ENCODE measurements at regions not wholly inside any gene's neighbourhood (a gene's known extent, or its start where the extent isn't known, plus 50 kb on each side); places are given as distances from the start of the nearest gene placed in this dataset.

DNA sequence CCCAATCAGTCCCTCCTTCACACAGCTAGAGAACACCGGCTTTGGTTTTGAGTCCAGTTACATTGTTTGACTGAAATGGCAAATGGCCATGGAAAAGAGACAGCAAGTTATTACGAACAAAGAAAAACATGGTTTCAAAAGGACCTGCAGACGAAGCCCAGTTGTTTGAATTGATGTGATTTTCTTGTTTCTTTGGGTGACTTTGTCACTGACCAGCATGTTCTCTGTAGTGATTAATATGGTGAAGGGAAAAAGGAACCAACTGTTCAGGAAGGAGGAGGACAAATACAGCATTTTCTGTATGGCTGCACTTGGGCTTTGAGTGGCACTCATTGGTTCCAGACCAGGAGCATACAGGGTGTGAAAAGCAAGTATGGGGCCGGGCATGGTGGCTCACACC, 217.4 kb upstream of the TPM1 start:
- DNase-seq (ENCODE audit: low read depth in 4 of 6, low spot score in 6 of 6), result peak in 1 of 6 donors; percentile 21
- H3K9me3 ChIP-seq (ENCODE audit: control insufficient read depth, insufficient read depth, low read length), result no peaks in the 10 kb centered on the region
- no peak overlapping the region for H3K27ac ChIP-seq (ENCODE audit: low read depth, low read length)
- no peaks in the 10 kb centered on the region for H3K27me3 ChIP-seq (ENCODE audit: control insufficient read depth, insufficient read depth, low read length)
- H3K4me1 ChIP-seq (ENCODE audit: control insufficient read depth, insufficient read depth, low read length), result no peaks in the 10 kb centered on the region
- 56% methylated on average over 3 of the region's 4 CpGs for WGBS (ENCODE audit: insufficient coverage)
- no peak overlapping the region for H3K4me3 ChIP-seq (ENCODE audit: low read depth, low read length)
- H3K36me3 ChIP-seq (ENCODE audit: control insufficient read depth, insufficient read depth, low read length), result peaks cover 5% of the 10 kb centered on the region

DNA sequence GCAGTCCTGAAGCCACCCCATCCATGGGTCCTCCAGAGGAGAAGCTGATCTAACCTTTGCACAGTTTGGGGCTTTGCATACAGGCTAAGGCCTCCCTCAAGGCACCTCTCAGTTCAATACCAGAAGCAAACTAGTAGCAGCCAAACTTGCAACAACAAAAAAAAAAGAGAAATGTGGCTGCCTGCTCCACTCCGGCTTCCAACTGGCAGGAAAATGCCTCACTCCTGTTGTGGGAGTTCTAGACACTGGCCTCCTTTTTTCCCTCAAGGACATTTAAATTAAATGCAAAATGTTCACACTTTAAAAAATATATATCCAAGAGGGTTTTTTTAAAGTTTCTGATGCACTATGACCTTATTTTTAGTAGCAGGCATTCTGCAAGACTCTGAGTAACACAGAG, 216.0 kb upstream of the TPM1 start:
- Histone ChIP-seq H3K27me3 (ENCODE audit: control insufficient read depth, insufficient read depth, low read length) (no peaks in the 10 kb centered on the region), H3K4me1 (ENCODE audit: control insufficient read depth, insufficient read depth, low read length) (no peaks in the 10 kb centered on the region), H3K9me3 (ENCODE audit: control insufficient read depth, insufficient read depth, low read length) (no peaks in the 10 kb centered on the region), H3K36me3 (ENCODE audit: control insufficient read depth, insufficient read depth, low read length) (no peaks in the 10 kb centered on the region), H3K4me3 (ENCODE audit: low read depth, low read length) (no peak overlapping the region), H3K27ac (ENCODE audit: low read depth, low read length) (no peak overlapping the region)
- no CpG with 5 or more reads among the region's 1 CpG for WGBS (ENCODE audit: insufficient coverage)
- DNase-seq (ENCODE audit: low read depth in 4 of 6, low spot score in 6 of 6), result no peak

DNA sequence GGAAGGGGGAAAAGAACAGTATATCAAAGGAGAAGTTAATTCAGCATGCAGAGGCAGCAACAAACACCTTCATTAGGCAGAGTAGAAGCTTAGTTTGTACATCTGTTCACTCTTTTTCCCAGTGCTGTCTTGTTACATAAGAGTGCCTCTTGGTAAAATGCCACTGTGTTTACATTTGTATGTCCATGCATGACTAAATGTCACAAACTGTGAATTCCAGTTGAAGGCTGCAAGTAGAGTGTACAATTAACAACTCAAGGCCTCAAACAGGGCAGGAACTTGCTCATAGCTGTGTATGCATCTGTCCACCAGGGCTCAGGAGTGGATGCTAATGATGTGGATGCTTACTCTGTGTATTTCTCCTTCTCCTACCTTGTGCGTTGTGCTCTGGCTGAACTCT, 214.2 kb upstream of the TPM1 start:
- H3K4me1 ChIP-seq (ENCODE audit: control insufficient read depth, insufficient read depth, low read length), result no peaks in the 10 kb centered on the region
- peak in 2 of 6 donors; percentile 43 to 67 for DNase-seq (ENCODE audit: low read depth in 4 of 6, low spot score in 6 of 6)
- H3K36me3 ChIP-seq (ENCODE audit: control insufficient read depth, insufficient read depth, low read length), result peaks cover 2% of the 10 kb centered on the region
- H3K9me3 ChIP-seq (ENCODE audit: control insufficient read depth, insufficient read depth, low read length), result no peaks in the 10 kb centered on the region
- no peaks in the 10 kb centered on the region for H3K27me3 ChIP-seq (ENCODE audit: control insufficient read depth, insufficient read depth, low read length)
- no peak overlapping the region for H3K27ac ChIP-seq (ENCODE audit: low read depth, low read length)
- WGBS (ENCODE audit: insufficient coverage), result no CpG with 5 or more reads among the region's 1 CpG
- no peak overlapping the region for H3K4me3 ChIP-seq (ENCODE audit: low read depth, low read length)

DNA sequence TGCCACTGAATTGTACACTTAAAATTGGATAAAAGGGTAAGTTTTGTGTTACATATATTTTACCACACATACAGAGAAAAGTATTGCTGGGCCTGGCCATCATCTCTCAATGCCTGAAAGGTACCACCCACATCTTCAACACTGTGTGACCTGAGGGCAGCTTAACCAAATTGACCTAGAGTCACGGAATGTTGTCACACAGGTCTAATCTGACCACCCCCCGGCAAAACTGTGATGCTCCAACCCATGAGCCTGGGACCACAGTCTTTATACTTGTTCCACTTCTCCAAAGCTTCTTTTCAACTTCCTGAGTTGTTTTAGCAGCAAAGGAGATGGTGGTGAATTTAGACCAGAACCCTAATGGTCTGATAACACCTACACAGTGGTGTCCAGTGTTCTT, 210.3 kb upstream of the TPM1 start:
- no peak for DNase-seq (ENCODE audit: low read depth in 4 of 6, low spot score in 6 of 6)
- H3K9me3 ChIP-seq (ENCODE audit: control insufficient read depth, insufficient read depth, low read length), result no peaks in the 10 kb centered on the region
- H3K27me3 ChIP-seq (ENCODE audit: control insufficient read depth, insufficient read depth, low read length), result no peaks in the 10 kb centered on the region
- H3K4me3 ChIP-seq (ENCODE audit: low read depth, low read length), result no peak overlapping the region
- no peak overlapping the region for H3K27ac ChIP-seq (ENCODE audit: low read depth, low read length)
- no peaks in the 10 kb centered on the region for H3K4me1 ChIP-seq (ENCODE audit: control insufficient read depth, insufficient read depth, low read length)
- H3K36me3 ChIP-seq (ENCODE audit: control insufficient read depth, insufficient read depth, low read length), result peaks cover 17% of the 10 kb centered on the region
- WGBS (ENCODE audit: insufficient coverage), result 100% methylated on average over 2 of the region's 2 CpGs

DNA sequence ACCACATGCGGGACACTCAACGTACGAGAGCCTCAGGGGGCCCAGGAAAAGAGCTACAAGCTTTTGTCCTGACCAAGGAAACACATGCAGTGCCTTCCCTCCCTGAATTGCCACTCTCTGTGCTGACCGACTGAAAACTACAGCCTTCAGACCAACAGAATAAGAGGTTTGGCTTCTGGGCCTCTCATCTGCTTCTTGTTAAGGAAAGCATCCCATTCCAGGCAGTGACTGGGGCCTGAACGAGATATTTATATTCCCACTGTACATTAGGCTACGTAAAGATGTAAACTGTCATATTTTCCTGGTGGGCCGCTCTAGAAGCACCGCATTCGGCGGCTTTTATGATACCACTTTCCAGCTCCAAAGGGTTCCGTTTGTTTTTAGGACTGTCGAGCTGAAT, 208.9 kb upstream of the TPM1 start:
- Histone ChIP-seq H3K9me3 (ENCODE audit: control insufficient read depth, insufficient read depth, low read length) (no peaks in the 10 kb centered on the region), H3K36me3 (ENCODE audit: control insufficient read depth, insufficient read depth, low read length) (peaks cover 20% of the 10 kb centered on the region), H3K27ac (ENCODE audit: low read depth, low read length) (peak overlapping the region; percentile 34), H3K4me3 (ENCODE audit: low read depth, low read length) (no peak overlapping the region), H3K4me1 (ENCODE audit: control insufficient read depth, insufficient read depth, low read length) (no peaks in the 10 kb centered on the region), H3K27me3 (ENCODE audit: control insufficient read depth, insufficient read depth, low read length) (no peaks in the 10 kb centered on the region)
- no peak for DNase-seq (ENCODE audit: low read depth in 4 of 6, low spot score in 6 of 6)
- 63% methylated on average over 11 of the region's 12 CpGs for WGBS (ENCODE audit: insufficient coverage)

DNA sequence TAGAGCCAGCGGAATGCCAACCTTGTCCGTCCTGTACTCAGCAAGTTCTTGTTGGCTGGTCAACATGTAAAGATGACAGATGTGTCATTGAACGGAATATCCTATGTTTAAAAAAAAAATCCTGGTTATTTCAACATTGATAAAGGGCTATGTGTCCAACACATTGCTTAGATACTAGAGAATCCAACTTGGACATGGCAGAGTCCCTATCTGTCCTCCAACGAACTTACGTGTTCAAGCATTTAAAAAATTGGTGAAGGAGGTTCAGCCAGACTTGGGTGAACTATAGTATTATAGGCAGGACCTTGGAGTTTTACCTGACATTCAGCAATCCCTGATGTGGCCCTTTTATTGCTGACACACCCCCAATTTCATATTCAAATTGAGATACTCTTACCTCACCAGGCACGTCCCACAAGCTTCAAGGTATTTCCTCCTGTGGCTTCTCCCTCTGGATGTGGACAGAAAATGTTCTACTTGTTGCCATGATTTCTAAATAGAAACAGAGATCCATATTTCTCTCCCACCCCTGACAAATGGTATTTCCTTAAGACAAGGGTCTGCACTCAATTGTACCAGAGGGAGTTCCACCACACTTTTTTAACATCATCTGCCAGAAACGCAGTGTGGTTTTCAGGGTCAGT, 207.7 kb upstream of the TPM1 start:
- peaks cover 26% of the 10 kb centered on the region for H3K36me3 ChIP-seq (ENCODE audit: control insufficient read depth, insufficient read depth, low read length)
- WGBS (ENCODE audit: insufficient coverage), result no CpG with 5 or more reads among the region's 7 CpGs

DNA sequence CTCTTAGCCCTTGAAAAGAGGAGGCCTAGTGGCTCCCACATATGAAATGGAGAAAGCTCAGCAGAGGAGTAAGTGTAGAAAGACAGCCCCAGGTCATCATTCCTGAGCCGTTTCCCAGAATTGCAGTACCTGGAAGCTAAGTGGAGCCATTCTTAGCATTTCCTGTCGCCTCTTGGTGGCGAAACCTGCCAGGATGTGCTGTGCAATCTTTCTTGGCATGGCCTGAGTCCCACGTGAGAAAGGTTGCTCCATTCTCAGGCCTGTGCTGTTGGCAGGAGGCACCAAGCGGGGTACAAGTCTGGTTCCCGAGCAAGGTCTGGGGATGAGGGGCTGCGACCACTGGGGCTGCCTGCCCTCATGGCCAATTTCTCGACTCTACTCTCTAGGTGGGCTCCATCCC, 207.2 kb upstream of the TPM1 start:
- no peak overlapping the region for H3K27ac ChIP-seq (ENCODE audit: low read depth, low read length)
- no peak overlapping the region for H3K4me3 ChIP-seq (ENCODE audit: low read depth, low read length)
- H3K27me3 ChIP-seq (ENCODE audit: control insufficient read depth, insufficient read depth, low read length), result no peaks in the 10 kb centered on the region
- 92% methylated on average over 8 of the region's 8 CpGs for WGBS (ENCODE audit: insufficient coverage)
- H3K9me3 ChIP-seq (ENCODE audit: control insufficient read depth, insufficient read depth, low read length), result no peaks in the 10 kb centered on the region
- H3K36me3 ChIP-seq (ENCODE audit: control insufficient read depth, insufficient read depth, low read length), result peaks cover 32% of the 10 kb centered on the region
- no peak for DNase-seq (ENCODE audit: low read depth in 4 of 6, low spot score in 6 of 6)
- no peaks in the 10 kb centered on the region for H3K4me1 ChIP-seq (ENCODE audit: control insufficient read depth, insufficient read depth, low read length)

More for the DNA sequence above, 207.7 kb upstream of the TPM1 start:
- no peak for DNase-seq (ENCODE audit: low read depth in 4 of 6, low spot score in 6 of 6)
- Histone ChIP-seq H3K4me3 (ENCODE audit: low read depth, low read length) (no peak overlapping the region), H3K27me3 (ENCODE audit: control insufficient read depth, insufficient read depth, low read length) (no peaks in the 10 kb centered on the region), H3K9me3 (ENCODE audit: control insufficient read depth, insufficient read depth, low read length) (no peaks in the 10 kb centered on the region), H3K27ac (ENCODE audit: low read depth, low read length) (no peak overlapping the region), H3K4me1 (ENCODE audit: control insufficient read depth, insufficient read depth, low read length) (no peaks in the 10 kb centered on the region)

DNA sequence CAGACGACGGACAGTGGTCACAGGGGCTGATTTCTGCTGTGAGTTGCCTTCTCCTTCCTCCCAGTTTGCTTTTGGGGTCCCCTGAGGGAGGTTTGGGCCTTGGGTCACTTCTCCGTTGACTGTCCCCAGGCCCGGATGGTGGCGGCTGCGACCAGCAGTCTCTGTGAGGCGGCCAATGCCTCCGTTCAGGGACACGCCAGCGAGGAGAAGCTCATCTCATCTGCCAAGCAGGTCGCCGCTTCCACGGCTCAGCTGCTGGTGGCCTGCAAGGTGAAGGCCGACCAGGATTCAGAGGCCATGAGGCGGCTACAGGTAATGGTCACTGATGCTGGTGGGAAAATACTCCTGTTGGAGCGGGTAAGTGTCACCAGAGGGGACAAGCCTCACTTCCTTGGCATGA, 206.8 kb upstream of the TPM1 start:
- H3K4me1 ChIP-seq (ENCODE audit: control insufficient read depth, insufficient read depth, low read length), result no peaks in the 10 kb centered on the region
- DNase-seq (ENCODE audit: low read depth in 4 of 6, low spot score in 6 of 6), result no peak
- 97% methylated on average over 16 of the region's 16 CpGs for WGBS (ENCODE audit: insufficient coverage)
- H3K36me3 ChIP-seq (ENCODE audit: control insufficient read depth, insufficient read depth, low read length), result peaks cover 36% of the 10 kb centered on the region
- no peak overlapping the region for H3K27ac ChIP-seq (ENCODE audit: low read depth, low read length)
- H3K27me3 ChIP-seq (ENCODE audit: control insufficient read depth, insufficient read depth, low read length), result no peaks in the 10 kb centered on the region
- no peaks in the 10 kb centered on the region for H3K9me3 ChIP-seq (ENCODE audit: control insufficient read depth, insufficient read depth, low read length)
- H3K4me3 ChIP-seq (ENCODE audit: low read depth, low read length), result no peak overlapping the region

DNA sequence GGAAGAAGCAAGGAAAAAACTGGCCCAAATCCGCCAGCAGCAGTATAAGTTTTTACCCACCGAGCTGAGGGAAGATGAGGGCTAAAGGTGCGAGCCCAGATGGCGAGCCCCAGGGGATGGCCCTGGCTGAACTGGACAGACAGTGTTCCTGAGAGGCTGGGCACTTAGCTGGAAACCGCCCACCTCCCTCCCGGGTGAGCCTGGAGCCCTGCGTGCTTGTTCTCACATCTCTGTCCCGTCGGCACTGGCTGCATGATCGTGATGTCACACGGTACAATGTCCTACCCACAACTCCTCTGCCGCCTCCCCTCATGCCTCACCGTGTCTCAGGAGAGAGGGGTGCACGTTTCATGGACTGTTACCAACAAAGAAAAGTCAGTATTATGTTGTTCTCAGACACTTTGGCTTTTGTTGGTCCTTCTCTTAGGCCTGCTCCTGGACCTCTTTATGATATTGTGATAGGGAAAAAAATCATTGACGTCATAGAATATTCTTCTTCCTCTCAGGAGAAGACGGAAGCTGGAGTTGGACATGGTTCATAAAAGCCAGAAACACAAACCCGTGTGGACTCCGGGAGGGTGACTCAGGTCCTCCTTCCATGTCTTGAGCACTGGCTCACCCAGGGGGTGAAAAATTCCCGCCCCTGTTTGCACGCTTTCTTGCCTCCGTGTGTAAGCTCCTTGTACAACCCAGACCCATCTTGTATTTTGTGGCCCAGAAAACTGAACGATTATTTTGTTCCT, 201.8 kb upstream of the TPM1 start:
- Histone ChIP-seq H3K4me3 (ENCODE audit: low read depth, low read length) (no peak overlapping the region), H3K36me3 (ENCODE audit: control insufficient read depth, insufficient read depth, low read length) (peaks cover 41% of the 10 kb centered on the region), H3K9me3 (ENCODE audit: control insufficient read depth, insufficient read depth, low read length) (no peaks in the 10 kb centered on the region), H3K27me3 (ENCODE audit: control insufficient read depth, insufficient read depth, low read length) (no peaks in the 10 kb centered on the region), H3K4me1 (ENCODE audit: control insufficient read depth, insufficient read depth, low read length) (peaks cover 4% of the 10 kb centered on the region), H3K27ac (ENCODE audit: low read depth, low read length) (no peak overlapping the region)
- WGBS (ENCODE audit: insufficient coverage), result 91% methylated on average over 20 of the region's 22 CpGs
- DNase-seq (ENCODE audit: low read depth in 4 of 6, low spot score in 6 of 6), result no peak

DNA sequence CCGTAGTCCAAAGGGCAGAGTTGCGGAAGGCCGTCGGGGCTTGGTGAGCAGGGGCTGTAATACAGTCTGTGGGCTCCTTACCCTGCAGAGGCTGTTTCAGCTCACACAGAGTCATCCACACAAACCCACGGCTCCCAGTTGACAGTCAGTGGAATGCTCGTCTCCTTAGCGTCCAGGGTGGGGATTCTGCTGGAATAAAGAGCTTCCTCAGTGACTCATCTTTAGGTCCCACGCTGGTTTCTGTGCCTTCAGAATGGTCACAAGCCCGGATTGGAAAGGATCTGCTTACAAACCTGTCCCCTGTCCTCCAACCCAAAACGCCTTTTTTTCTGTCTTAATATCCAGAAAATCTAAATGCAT, 201.3 kb upstream of the TPM1 start:
- no peaks in the 10 kb centered on the region for H3K27me3 ChIP-seq (ENCODE audit: control insufficient read depth, insufficient read depth, low read length)
- H3K9me3 ChIP-seq (ENCODE audit: control insufficient read depth, insufficient read depth, low read length), result no peaks in the 10 kb centered on the region
- H3K4me3 ChIP-seq (ENCODE audit: low read depth, low read length), result no peak overlapping the region
- peaks cover 37% of the 10 kb centered on the region for H3K36me3 ChIP-seq (ENCODE audit: control insufficient read depth, insufficient read depth, low read length)
- 87% methylated on average over 8 of the region's 10 CpGs for WGBS (ENCODE audit: insufficient coverage)
- H3K27ac ChIP-seq (ENCODE audit: low read depth, low read length), result no peak overlapping the region
- no peak for DNase-seq (ENCODE audit: low read depth in 4 of 6, low spot score in 6 of 6)
- peaks cover 4% of the 10 kb centered on the region for H3K4me1 ChIP-seq (ENCODE audit: control insufficient read depth, insufficient read depth, low read length)
